Right lobe of liver (tissue), 6 donors: ENCODE measurements at regions not wholly inside any gene's neighbourhood (a gene's known extent, or its start where the extent isn't known, plus 50 kb on each side); places are given as distances from the start of the nearest gene placed in this dataset.
A peak's percentile ranks its signal among the peaks of the same experiment; 100 is the strongest.

Experiments
- ATAC-seq, 4 donors: fragments of 200-7000 bp; cut with Tn5 transposase; one replicate each; pipeline ENCODE4 v1.9.1; 2020; ENCODE audit warnings: mild to moderate bottlenecking in 4 of 4, moderate library complexity in 4 of 4
- DNase-seq, 3 donors: peaks; one replicate each; pipeline ENCODE4 v3.0.0-alpha.2; 2020
- H3K27ac ChIP-seq, 3 donors: fragments of 200-600 bp; one replicate each; pipeline ENCODE4 v1.8.0; 2022
- H3K27me3 ChIP-seq, 2 donors: fragments of 200-600 bp; one replicate each; pipeline ENCODE4 v1.8.0; 2022
- H3K36me3 ChIP-seq, 4 donors: fragments of 200-600 bp; sonication (generic) in 1 of 4; one replicate each; pipeline versions ENCODE4 v1.5.1 to v1.8.0; 2017 to 2022; ENCODE audit warnings: control low read depth in 1 of 4
- H3K4me1 ChIP-seq, 4 donors: fragments of 200-600 bp; sonication (generic) in 1 of 4; one replicate each; pipeline versions ENCODE4 v1.5.1 to v1.8.0; 2017 to 2022; ENCODE audit warnings: control low read depth in 1 of 4
- H3K4me3 ChIP-seq, 3 donors: fragments of 200-600 bp; one replicate each; pipeline ENCODE4 v1.8.0; 2022
- H3K9me3 ChIP-seq, 4 donors: fragments of 200-600 bp; sonication (generic) in 1 of 4; one replicate each; pipeline versions ENCODE4 v1.5.1 to v1.8.0; 2017 to 2022; ENCODE audit warnings: control low read depth in 1 of 4
- POLR2A ChIP-seq: fragments of 450-650 bp; IDR thresholded peaks from one replicate; pipeline ENCODE4 v1.6.1; 2017; ENCODE audit warnings: antibody characterized with exemption, mild to moderate bottlenecking
- WGBS: methylation state at CpG from one replicate; pipeline ENCODE4 v1.1.6; 2018; ENCODE audit warnings: low coverage, low lambda C conversion rate; ENCODE audit not compliant: insufficient coverage; ENCODE audit errors: missing lambda C conversion rate; 5-methylcytosine and 5-hydroxymethylcytosine counted together
- intact Hi-C, 2 donors: fragments of 100-400 bp; cut with DNase I; formaldehyde crosslinking; loops; one replicate each; pipeline versions ENCODE4 v1.11.2 to v1.14.1; 2022
- TF ChIP-seq, protein P1 (sequence below), 4 donors: fragments of 200-600 bp in 3 of 4; fragments of 450-650 bp in 1 of 4; IDR thresholded peaks; one replicate each; pipeline versions ENCODE4 v1.5.1 to v1.8.0; 2016 to 2022; ENCODE audit warnings: antibody characterized with exemption in 4 of 4, mild to moderate bottlenecking in 2 of 4
- donor health status: DM: no; HTN: yes; CAD: no.
- donor health status: DM: no; HTN: no; CAD: no.
- donor health status: DM: no; HTN: no; CAD: no.
- donor health status: DM: no; HTN: yes; CAD: no.
- donor health status: DM: no; HTN: yes; CAD: no.

DNA sequence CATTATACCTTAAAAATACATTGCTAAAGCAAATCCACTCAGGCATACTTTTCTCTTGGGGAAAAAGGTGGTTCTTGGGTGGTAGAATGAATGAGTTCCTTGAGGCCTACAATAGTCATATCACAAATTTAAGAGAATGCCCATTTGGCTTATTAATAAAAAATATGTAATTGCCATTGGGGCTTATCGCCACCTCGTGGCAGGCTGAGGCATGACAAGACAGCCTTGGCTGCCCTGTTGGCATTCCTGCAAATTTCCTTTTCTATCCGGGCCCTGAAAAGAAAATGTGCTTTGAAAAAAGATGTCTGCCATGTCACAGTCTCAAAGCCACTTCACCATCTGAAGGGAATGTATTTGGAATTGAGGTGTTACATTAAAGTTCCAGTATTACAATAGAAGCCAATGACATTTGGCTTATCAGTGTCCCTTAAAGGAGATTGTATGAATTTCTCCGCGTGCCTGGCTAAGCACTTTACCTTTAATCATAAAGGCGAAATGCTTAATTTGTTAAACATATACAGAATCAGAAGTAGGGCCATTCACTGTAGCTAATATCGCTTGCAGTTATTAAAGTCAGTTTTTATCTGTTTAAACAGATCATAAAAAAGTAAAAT lies 188.3 kb upstream of the ZFP64 start:
- no peaks in the 10 kb centered on the region for H3K27me3 ChIP-seq
- H3K9me3 ChIP-seq, result no peaks in the 10 kb centered on the region
- DNase-seq (peak in 1 of 3 donors; percentile 47), ATAC-seq (peak; percentile 61 to 67 (median 64))
- peaks cover 0 to 18% (median 4%) of the 10 kb centered on the region in 4 donors for H3K4me1 ChIP-seq
- no peaks in the 10 kb centered on the region for H3K36me3 ChIP-seq
- intact Hi-C loops, result no loop called here
- no peak overlapping the region for H3K27ac ChIP-seq
- TF ChIP-seq POLR2A, result no peak
- TF ChIP-seq, protein P1, sequence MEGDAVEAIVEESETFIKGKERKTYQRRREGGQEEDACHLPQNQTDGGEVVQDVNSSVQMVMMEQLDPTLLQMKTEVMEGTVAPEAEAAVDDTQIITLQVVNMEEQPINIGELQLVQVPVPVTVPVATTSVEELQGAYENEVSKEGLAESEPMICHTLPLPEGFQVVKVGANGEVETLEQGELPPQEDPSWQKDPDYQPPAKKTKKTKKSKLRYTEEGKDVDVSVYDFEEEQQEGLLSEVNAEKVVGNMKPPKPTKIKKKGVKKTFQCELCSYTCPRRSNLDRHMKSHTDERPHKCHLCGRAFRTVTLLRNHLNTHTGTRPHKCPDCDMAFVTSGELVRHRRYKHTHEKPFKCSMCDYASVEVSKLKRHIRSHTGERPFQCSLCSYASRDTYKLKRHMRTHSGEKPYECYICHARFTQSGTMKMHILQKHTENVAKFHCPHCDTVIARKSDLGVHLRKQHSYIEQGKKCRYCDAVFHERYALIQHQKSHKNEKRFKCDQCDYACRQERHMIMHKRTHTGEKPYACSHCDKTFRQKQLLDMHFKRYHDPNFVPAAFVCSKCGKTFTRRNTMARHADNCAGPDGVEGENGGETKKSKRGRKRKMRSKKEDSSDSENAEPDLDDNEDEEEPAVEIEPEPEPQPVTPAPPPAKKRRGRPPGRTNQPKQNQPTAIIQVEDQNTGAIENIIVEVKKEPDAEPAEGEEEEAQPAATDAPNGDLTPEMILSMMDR (IDR thresholded peaks at IDR 0.05), result peak; percentile 79 to 97 (median 96)
- H3K4me3 ChIP-seq, result no peak overlapping the region
- WGBS, result 36% methylated on average over 7 of the region's 7 CpGs

DNA sequence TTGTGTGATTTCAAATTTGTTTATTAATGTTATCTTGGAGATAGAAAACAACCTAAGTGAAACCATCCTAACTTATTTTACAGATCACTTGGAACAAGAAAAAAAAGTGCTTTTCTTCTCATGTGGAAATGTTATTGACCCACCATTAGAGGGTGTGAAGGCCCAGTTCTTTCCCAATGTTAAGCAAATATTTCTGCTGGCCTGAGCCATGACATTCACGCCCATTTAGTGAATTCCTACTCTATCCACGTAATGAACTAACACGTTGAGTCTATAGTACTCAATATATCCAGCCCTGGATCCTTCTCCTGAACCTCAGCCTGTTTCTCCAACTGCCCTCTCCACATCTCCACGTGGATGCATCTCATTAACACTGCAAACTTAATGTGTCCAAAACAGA lies 180.6 kb upstream of the ZFP64 start:
- no peaks in the 10 kb centered on the region for H3K27me3 ChIP-seq
- no peak for TF ChIP-seq POLR2A
- TF ChIP-seq, protein P1 (IDR thresholded peaks at IDR 0.05), result peak in 1 of 4 donors; percentile 12
- H3K4me1 ChIP-seq, result no peaks in the 10 kb centered on the region

DNA sequence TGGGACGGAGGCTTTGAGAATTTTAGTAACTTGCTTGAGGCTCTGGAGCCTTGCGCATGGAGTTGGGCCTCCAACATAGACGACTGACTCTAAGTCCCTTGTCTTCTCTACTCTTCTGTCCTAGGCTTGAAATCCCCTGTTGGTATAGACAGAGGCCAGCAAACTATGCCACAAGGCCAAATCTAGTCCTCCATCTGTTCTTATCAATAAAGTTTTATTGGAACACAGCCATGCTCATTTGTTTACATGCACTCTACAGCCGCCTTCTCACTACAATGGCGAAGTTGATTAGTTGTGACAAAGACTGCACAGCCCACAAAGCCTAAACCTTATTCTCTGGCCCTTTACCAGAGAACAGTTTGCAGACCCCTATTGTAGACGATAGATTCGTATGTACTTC lies 174.1 kb upstream of the ZFP64 start:
- no peak overlapping the region for H3K27ac ChIP-seq
- intact Hi-C loops, result no loop called here
- ATAC-seq (no peak), DNase-seq (no peak)
- no peaks in the 10 kb centered on the region for H3K27me3 ChIP-seq
- H3K4me3 ChIP-seq, result no peak overlapping the region
- no peak for TF ChIP-seq POLR2A
- TF ChIP-seq, protein P1 (IDR thresholded peaks at IDR 0.05), result no peak
- WGBS, result 93% methylated on average over 7 of the region's 7 CpGs
- H3K36me3 ChIP-seq, result no peaks in the 10 kb centered on the region
- H3K9me3 ChIP-seq, result no peaks in the 10 kb centered on the region
- H3K4me1 ChIP-seq, result no peaks in the 10 kb centered on the region

More for the DNA sequence above, 180.6 kb upstream of the ZFP64 start:
- Histone ChIP-seq H3K9me3 (no peaks in the 10 kb centered on the region), H3K4me3 (no peak overlapping the region), H3K36me3 (no peaks in the 10 kb centered on the region), H3K27ac (no peak overlapping the region)
- WGBS, result 33% methylated on average over 4 of the region's 4 CpGs
- intact Hi-C loops, result no loop called here
- DNase-seq (no peak), ATAC-seq (peak in 3 of 4 donors; percentile 57 to 88 (median 64))

DNA sequence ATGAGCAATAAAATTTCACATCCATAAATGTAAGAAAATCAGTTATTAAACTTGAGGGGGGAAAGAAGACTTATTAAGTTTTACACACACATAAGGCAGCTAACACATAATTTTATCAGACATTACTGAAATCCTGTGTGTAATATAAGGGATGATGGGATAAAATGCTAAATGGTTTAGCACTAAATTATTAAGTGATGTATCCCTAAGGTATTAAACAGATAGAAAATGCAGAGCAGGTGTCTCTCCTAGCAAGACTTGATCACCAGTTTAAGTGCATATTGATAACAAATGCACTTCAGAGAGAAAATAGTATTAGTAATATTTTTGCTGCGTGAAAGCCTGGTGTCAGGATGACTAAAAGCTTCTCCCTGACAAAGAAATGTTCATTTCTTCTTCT lies 172.8 kb upstream of the ZFP64 start:
- no peak overlapping the region for H3K27ac ChIP-seq
- intact Hi-C loops, result no loop called here
- WGBS, result 53% methylated on average over 1 of the region's 1 CpG
- H3K27me3 ChIP-seq, result no peaks in the 10 kb centered on the region
- ATAC-seq, result no peak
- H3K9me3 ChIP-seq, result no peaks in the 10 kb centered on the region
- TF ChIP-seq, protein P1 (IDR thresholded peaks at IDR 0.05), result no peak
- TF ChIP-seq POLR2A, result no peak
- H3K4me1 ChIP-seq, result no peaks in the 10 kb centered on the region
- no peaks in the 10 kb centered on the region for H3K36me3 ChIP-seq
- H3K4me3 ChIP-seq, result no peak overlapping the region
- DNase-seq, result no peak
